ENCODE measurements at regions not wholly inside any gene's neighbourhood (a gene's known extent, or its start where the extent isn't known, plus 50 kb on each side); places are given as distances from the start of the nearest gene placed in this dataset.

DNA sequence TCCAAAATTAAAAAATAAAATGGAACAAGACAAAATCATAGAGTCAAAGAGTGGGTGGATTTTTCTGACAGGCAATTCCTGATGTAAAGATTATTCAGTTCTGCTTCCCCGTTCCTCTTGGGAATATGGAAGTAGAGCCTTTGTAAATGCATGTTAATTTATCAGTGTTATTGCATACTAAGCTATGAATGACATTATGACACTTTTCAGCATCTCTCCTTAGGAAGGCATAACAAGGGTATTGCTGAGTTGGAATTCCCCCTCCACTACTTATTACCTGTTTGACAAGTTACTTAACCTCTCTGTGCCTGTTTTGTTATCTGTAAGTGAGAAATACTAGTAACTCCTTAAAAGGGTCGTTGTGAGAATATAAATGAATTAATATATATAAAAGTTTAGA is 640.4 kb downstream of the LMO4 start:
- TF ChIP-seq, protein P1, sequence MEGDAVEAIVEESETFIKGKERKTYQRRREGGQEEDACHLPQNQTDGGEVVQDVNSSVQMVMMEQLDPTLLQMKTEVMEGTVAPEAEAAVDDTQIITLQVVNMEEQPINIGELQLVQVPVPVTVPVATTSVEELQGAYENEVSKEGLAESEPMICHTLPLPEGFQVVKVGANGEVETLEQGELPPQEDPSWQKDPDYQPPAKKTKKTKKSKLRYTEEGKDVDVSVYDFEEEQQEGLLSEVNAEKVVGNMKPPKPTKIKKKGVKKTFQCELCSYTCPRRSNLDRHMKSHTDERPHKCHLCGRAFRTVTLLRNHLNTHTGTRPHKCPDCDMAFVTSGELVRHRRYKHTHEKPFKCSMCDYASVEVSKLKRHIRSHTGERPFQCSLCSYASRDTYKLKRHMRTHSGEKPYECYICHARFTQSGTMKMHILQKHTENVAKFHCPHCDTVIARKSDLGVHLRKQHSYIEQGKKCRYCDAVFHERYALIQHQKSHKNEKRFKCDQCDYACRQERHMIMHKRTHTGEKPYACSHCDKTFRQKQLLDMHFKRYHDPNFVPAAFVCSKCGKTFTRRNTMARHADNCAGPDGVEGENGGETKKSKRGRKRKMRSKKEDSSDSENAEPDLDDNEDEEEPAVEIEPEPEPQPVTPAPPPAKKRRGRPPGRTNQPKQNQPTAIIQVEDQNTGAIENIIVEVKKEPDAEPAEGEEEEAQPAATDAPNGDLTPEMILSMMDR (conservative IDR thresholded peaks at IDR 0.05; ENCODE audit: low read depth, low read length) = no peak
- no peak for TF ChIP-seq EZH2 (IDR thresholded peaks at IDR 0.05; ENCODE audit: low read length, unreplicated experiment)
- TF ChIP-seq EZH2phosphoT487 (IDR thresholded peaks at IDR 0.05; ENCODE audit: borderline replicate concordance, low read length) = no peak

Data from PC-3 (cell line).